ENCODE measurements at regions not wholly inside any gene's neighbourhood (a gene's known extent, or its start where the extent isn't known, plus 50 kb on each side); places are given as distances from the start of the nearest gene placed in this dataset.

GRCh38 chr4:33715841-33716395, 2528.4 kb downstream of the ARAP2 start:
- H3K36me3 ChIP-seq (replicated peaks in 1 of 2; ENCODE audit: control insufficient read depth in 1 of 2, insufficient read depth in 2 of 2, low read length in 2 of 2), result no peaks in the 10 kb centered on the region
- no peak overlapping the region for H2AFZ ChIP-seq (ENCODE audit: insufficient read depth, low read depth, low read length, poor library complexity, severe bottlenecking)
- H3K4me3 ChIP-seq (replicated peaks in 1 of 3; ENCODE audit: low read depth in 2 of 3, low read length in 3 of 3), result no peak overlapping the region
- no peak for DNase-seq
- Mint-ChIP-seq H3K36me3 (no peaks in the 10 kb centered on the region), H3K4me1 (no peaks in the 10 kb centered on the region), H3K4me3 (no peak overlapping the region), H3K27me3 (ENCODE audit: low read depth in 3 of 3) (no peaks in the 10 kb centered on the region), H3K27ac (no peak overlapping the region), H3K9me3 (peaks cover under 1 to 10% (median 2%) of the 10 kb centered on the region in 7 donors)
- WGBS (ENCODE audit: insufficient coverage), result 50% methylated on average over 1 of the region's 4 CpGs
- H3K27me3 ChIP-seq (ENCODE audit: control insufficient read depth in 2 of 2, insufficient read depth in 2 of 2, low read length in 2 of 2), result no peaks in the 10 kb centered on the region
- H3K27ac ChIP-seq (ENCODE audit: low read depth in 1 of 2, low read length in 2 of 2), result no peak overlapping the region
- no peak for TF ChIP-seq CTCF (IDR thresholded peaks at IDR 0.05)
- no peak overlapping the region for H3K9ac ChIP-seq (ENCODE audit: insufficient read depth, low read length, poor library complexity, severe bottlenecking)
- H3K4me1 ChIP-seq (ENCODE audit: control insufficient read depth in 1 of 2, insufficient read depth in 2 of 2, low read length in 2 of 2), result no peaks in the 10 kb centered on the region
- H3K79me2 ChIP-seq (ENCODE audit: insufficient read depth, low read length), result no peaks in the 10 kb centered on the region
- no peaks in the 10 kb centered on the region for H4K20me1 ChIP-seq (ENCODE audit: insufficient read depth, low read length)
- no peak overlapping the region for H3K4me2 ChIP-seq (replicated peaks; ENCODE audit: extremely low read depth, low read length, poor library complexity, severe bottlenecking)
- H3K9me3 ChIP-seq (replicated peaks in 1 of 2; ENCODE audit: control insufficient read depth in 1 of 2, insufficient read depth in 1 of 2, low read length in 2 of 2), result peaks cover 0 to 6% of the 10 kb centered on the region in 2 donors
- intact Hi-C loops (cut with micrococcal nuclease), result no loop called here

- Histone ChIP-seq H3K9me3 (replicated peaks in 1 of 2; ENCODE audit: control insufficient read depth in 1 of 2, insufficient read depth in 1 of 2, low read length in 2 of 2) (peaks cover 0 to 4% of the 10 kb centered on the region in 2 donors), H3K4me3 (replicated peaks in 1 of 3; ENCODE audit: low read depth in 2 of 3, low read length in 3 of 3) (no peak overlapping the region), H3K4me1 (ENCODE audit: control insufficient read depth in 1 of 2, insufficient read depth in 2 of 2, low read length in 2 of 2) (no peaks in the 10 kb centered on the region), H3K9ac (ENCODE audit: insufficient read depth, low read length, poor library complexity, severe bottlenecking) (no peak overlapping the region), H3K27me3 (ENCODE audit: control insufficient read depth in 2 of 2, insufficient read depth in 2 of 2, low read length in 2 of 2) (no peaks in the 10 kb centered on the region), H2AFZ (ENCODE audit: insufficient read depth, low read depth, low read length, poor library complexity, severe bottlenecking) (no peak overlapping the region), H3K4me2 (replicated peaks; ENCODE audit: extremely low read depth, low read length, poor library complexity, severe bottlenecking) (no peak overlapping the region), H3K79me2 (ENCODE audit: insufficient read depth, low read length) (no peaks in the 10 kb centered on the region), H4K20me1 (ENCODE audit: insufficient read depth, low read length) (no peaks in the 10 kb centered on the region), H3K27ac (ENCODE audit: low read depth in 1 of 2, low read length in 2 of 2) (no peak overlapping the region), H3K36me3 (replicated peaks in 1 of 2; ENCODE audit: control insufficient read depth in 1 of 2, insufficient read depth in 2 of 2, low read length in 2 of 2) (no peaks in the 10 kb centered on the region)
- no peaks in the 10 kb centered on the region for H3K27me3 Mint-ChIP-seq (ENCODE audit: low read depth in 3 of 3)
- intact Hi-C loops (cut with micrococcal nuclease), result no loop called here
- DNase-seq, result no peak
- WGBS (ENCODE audit: insufficient coverage), result 83% methylated on average over 1 of the region's 2 CpGs
- H3K27ac Mint-ChIP-seq, result no peak overlapping the region
- no peaks in the 10 kb centered on the region for H3K4me1 Mint-ChIP-seq
- no peaks in the 10 kb centered on the region for H3K36me3 Mint-ChIP-seq
- no peak overlapping the region for H3K4me3 Mint-ChIP-seq
- H3K9me3 Mint-ChIP-seq, result peaks cover 0 to 4% (median 0%) of the 10 kb centered on the region in 7 donors
- no peak for TF ChIP-seq CTCF (IDR thresholded peaks at IDR 0.05)
Measured at GRCh38 chr4:33722254-33722653, 2522.1 kb downstream of the ARAP2 start.
